ENCODE measurements at regions not wholly inside any gene's neighbourhood (a gene's known extent, or its start where the extent isn't known, plus 50 kb on each side); places are given as distances from the start of the nearest gene placed in this dataset.

DNA sequence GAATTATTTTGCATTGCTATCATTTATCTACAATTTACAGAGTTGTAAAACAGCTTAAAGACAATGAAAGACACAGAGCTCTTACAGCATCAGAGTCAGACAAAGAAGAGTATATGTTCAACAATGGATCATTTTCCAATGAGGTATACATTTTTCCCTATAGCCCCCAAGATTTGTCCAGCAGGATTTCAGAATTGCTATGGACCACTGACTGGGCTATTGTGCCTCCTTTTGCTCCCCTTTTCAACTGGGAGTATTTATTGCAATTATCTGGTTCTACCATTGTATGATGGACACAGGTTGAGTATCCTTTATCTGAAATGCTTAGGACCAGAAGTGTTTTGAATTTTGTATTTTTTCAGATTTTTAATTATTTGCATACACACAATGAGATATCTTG lies 62.5 kb upstream of the DNAH14 start:
- TF ChIP-seq POLR2A (IDR thresholded peaks at IDR 0.05; ENCODE audit: low read length), result no peak
- no peak for TF ChIP-seq GATA1 (IDR thresholded peaks at IDR 0.05; ENCODE audit: low read depth, low read length)
